ENCODE measurements at regions not wholly inside any gene's neighbourhood (a gene's known extent, or its start where the extent isn't known, plus 50 kb on each side); places are given as distances from the start of the nearest gene placed in this dataset.

DNA sequence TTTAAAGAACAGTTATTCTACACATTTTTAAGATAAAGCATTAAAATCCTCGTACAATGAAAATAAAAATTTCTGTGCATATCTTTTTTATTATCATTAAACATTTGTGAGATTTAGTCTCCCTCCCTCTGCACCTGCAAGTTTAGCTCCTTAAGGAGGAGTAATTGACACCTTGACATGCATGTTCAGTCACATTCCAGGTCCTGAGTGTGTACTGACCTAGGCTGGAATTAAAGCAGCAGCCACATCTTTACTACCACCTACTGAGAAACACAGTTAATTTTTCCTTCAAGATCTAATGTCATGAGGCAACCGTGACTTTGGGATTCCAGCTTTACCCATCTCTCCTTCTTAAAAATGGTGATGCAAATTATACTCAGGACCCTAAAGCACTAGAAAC, 123.1 kb upstream of the FREM2 start:
- Mint-ChIP-seq H3K4me1 (no peaks in the 10 kb centered on the region), H3K27me3 (peaks cover 0 to 18% (median 0%) of the 10 kb centered on the region in 5 donors), H3K4me3 (no peak overlapping the region), H3K36me3 (peaks cover 0 to under 1% (median 0%) of the 10 kb centered on the region in 5 donors), H3K9me3 (peaks cover 0 to 9% (median 1%) of the 10 kb centered on the region in 11 donors), H3K27ac (no peak overlapping the region)
- POLR2A ChIA-PET, result no interaction called here
- CTCF ChIA-PET, result no interaction called here
- no peaks in the 10 kb centered on the region for H3K36me3 ChIP-seq (ENCODE audit: control insufficient read depth in 2 of 3, insufficient read depth in 3 of 3, low read length in 3 of 3)
- H3K27ac ChIP-seq (ENCODE audit: low read depth, low read length), result no peak overlapping the region
- no peak for ATAC-seq
- intact Hi-C loops (cut with micrococcal nuclease), result no loop called here
- DNase-seq, result no peak
- H3K4me3 ChIP-seq (ENCODE audit: low read length), result no peak overlapping the region
- no peaks in the 10 kb centered on the region for H3K9me3 ChIP-seq (ENCODE audit: control insufficient read depth in 2 of 3, low read length in 3 of 3)
- H3K4me1 ChIP-seq (ENCODE audit: control insufficient read depth in 2 of 2, insufficient read depth in 2 of 2, low read length in 2 of 2), result no peaks in the 10 kb centered on the region
- H3K27me3 ChIP-seq (ENCODE audit: control insufficient read depth in 2 of 2, insufficient read depth in 2 of 2, low read length in 2 of 2), result no peaks in the 10 kb centered on the region

GRCh38 chr13:38564256-38565150, 122.4 kb upstream of the FREM2 start:
- Mint-ChIP-seq H3K27me3 (peaks cover 0 to 21% (median 0%) of the 10 kb centered on the region in 5 donors), H3K27ac (no peak overlapping the region), H3K4me1 (no peaks in the 10 kb centered on the region), H3K36me3 (peaks cover 0 to 3% (median 0%) of the 10 kb centered on the region in 5 donors), H3K9me3 (peaks cover 0 to 9% (median 2%) of the 10 kb centered on the region in 11 donors), H3K4me3 (no peak overlapping the region)
- Histone ChIP-seq H3K27me3 (ENCODE audit: control insufficient read depth in 2 of 2, insufficient read depth in 2 of 2, low read length in 2 of 2) (no peaks in the 10 kb centered on the region), H3K36me3 (ENCODE audit: control insufficient read depth in 2 of 3, insufficient read depth in 3 of 3, low read length in 3 of 3) (no peaks in the 10 kb centered on the region), H3K4me1 (ENCODE audit: control insufficient read depth in 2 of 2, insufficient read depth in 2 of 2, low read length in 2 of 2) (no peaks in the 10 kb centered on the region), H3K4me3 (ENCODE audit: low read length) (no peak overlapping the region), H3K9me3 (ENCODE audit: control insufficient read depth in 2 of 3, low read length in 3 of 3) (no peaks in the 10 kb centered on the region), H3K27ac (ENCODE audit: low read depth, low read length) (no peak overlapping the region)
- DNase-seq, result no peak
- ChIA-PET CTCF (no interaction called here), POLR2A (no interaction called here)
- no peak for ATAC-seq
- intact Hi-C loops (cut with micrococcal nuclease), result no loop called here

- Mint-ChIP-seq H3K9me3 (peaks cover 0 to 21% (median 3%) of the 10 kb centered on the region in 11 donors), H3K4me1 (no peaks in the 10 kb centered on the region), H3K36me3 (peaks cover 0 to 3% (median 0%) of the 10 kb centered on the region in 5 donors), H3K4me3 (no peak overlapping the region), H3K27ac (no peak overlapping the region), H3K27me3 (peaks cover 0 to 30% (median 0%) of the 10 kb centered on the region in 5 donors)
- no peak for ATAC-seq
- H3K27me3 ChIP-seq (ENCODE audit: control insufficient read depth in 2 of 2, insufficient read depth in 2 of 2, low read length in 2 of 2), result no peaks in the 10 kb centered on the region
- POLR2A ChIA-PET, result no interaction called here
- H3K4me1 ChIP-seq (ENCODE audit: control insufficient read depth in 2 of 2, insufficient read depth in 2 of 2, low read length in 2 of 2), result no peaks in the 10 kb centered on the region
- no peak overlapping the region for H3K27ac ChIP-seq (ENCODE audit: low read depth, low read length)
- intact Hi-C loops (cut with micrococcal nuclease), result no loop called here
- CTCF ChIA-PET, result no interaction called here
- no peak for DNase-seq
- H3K4me3 ChIP-seq (ENCODE audit: low read length), result no peak overlapping the region
- H3K36me3 ChIP-seq (ENCODE audit: control insufficient read depth in 2 of 3, insufficient read depth in 3 of 3, low read length in 3 of 3), result no peaks in the 10 kb centered on the region
- H3K9me3 ChIP-seq (ENCODE audit: control insufficient read depth in 2 of 3, low read length in 3 of 3), result no peaks in the 10 kb centered on the region
Measured at GRCh38 chr13:38566023-38566422, 120.9 kb upstream of the FREM2 start.

DNA sequence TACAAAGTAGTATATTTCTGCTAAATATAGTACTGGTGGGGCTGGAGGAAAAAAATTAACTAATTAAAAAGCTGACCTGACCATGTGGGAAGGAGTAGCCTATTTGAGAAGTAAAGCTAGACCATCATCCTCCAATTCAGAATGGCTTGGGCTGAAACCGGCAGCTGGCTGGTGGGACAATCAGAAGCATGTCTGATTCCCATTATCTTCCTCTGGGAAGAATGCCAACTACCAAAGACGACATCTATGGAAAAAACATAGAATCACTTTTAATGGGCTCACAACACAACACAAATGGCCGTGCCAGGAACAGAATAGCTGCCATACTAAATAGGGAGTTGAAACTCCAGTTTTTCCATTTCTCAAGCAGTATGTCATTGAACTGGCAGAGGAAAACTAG, 120.4 kb upstream of the FREM2 start:
- H3K9me3 ChIP-seq (ENCODE audit: control insufficient read depth in 2 of 3, low read length in 3 of 3), result no peaks in the 10 kb centered on the region
- no peak overlapping the region for H3K4me3 ChIP-seq (ENCODE audit: low read length)
- intact Hi-C loops (cut with micrococcal nuclease), result no loop called here
- H3K27ac ChIP-seq (ENCODE audit: low read depth, low read length), result no peak overlapping the region
- Mint-ChIP-seq H3K27ac (no peak overlapping the region), H3K4me3 (no peak overlapping the region), H3K4me1 (no peaks in the 10 kb centered on the region), H3K36me3 (peaks cover 0 to 3% (median 0%) of the 10 kb centered on the region in 5 donors), H3K9me3 (peaks cover 0 to 22% (median 2%) of the 10 kb centered on the region in 11 donors), H3K27me3 (peaks cover 0 to 30% (median 0%) of the 10 kb centered on the region in 5 donors)
- H3K4me1 ChIP-seq (ENCODE audit: control insufficient read depth in 2 of 2, insufficient read depth in 2 of 2, low read length in 2 of 2), result no peaks in the 10 kb centered on the region
- H3K36me3 ChIP-seq (ENCODE audit: control insufficient read depth in 2 of 3, insufficient read depth in 3 of 3, low read length in 3 of 3), result no peaks in the 10 kb centered on the region
- no peak for ATAC-seq
- no peaks in the 10 kb centered on the region for H3K27me3 ChIP-seq (ENCODE audit: control insufficient read depth in 2 of 2, insufficient read depth in 2 of 2, low read length in 2 of 2)
- ChIA-PET CTCF (no interaction called here), POLR2A (no interaction called here)
- no peak for DNase-seq

DNA sequence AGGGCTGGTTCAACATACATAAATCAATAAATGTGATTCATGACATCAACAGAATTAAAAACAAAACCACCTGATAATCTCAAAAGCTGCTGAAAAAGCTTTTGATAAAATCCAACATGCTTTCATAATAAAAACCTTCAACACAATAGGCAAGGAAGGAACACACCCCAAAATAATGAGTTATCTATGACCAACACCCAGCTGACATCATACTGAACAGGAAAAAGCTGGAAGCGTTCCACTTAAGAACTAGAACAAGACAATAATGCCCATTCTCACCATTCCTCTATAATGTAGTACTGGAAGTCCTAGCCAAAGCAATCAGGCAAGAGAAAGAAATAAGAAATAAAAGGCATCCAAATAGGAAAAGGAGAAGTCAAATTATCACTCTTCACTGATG, 116.2 kb upstream of the FREM2 start:
- ChIA-PET CTCF (no interaction called here), POLR2A (no interaction called here)
- ATAC-seq (no peak), DNase-seq (no peak)
- no peaks in the 10 kb centered on the region for H3K4me1 ChIP-seq (ENCODE audit: control insufficient read depth in 2 of 2, insufficient read depth in 2 of 2, low read length in 2 of 2)
- H3K9me3 Mint-ChIP-seq, result peaks cover 0 to 22% (median 0%) of the 10 kb centered on the region in 11 donors
- peaks cover 0 to 3% (median 0%) of the 10 kb centered on the region in 5 donors for H3K36me3 Mint-ChIP-seq
- no peak overlapping the region for H3K27ac Mint-ChIP-seq
- intact Hi-C loops (cut with micrococcal nuclease), result no loop called here
- H3K9me3 ChIP-seq (ENCODE audit: control insufficient read depth in 2 of 3, low read length in 3 of 3), result no peaks in the 10 kb centered on the region
- no peaks in the 10 kb centered on the region for H3K27me3 ChIP-seq (ENCODE audit: control insufficient read depth in 2 of 2, insufficient read depth in 2 of 2, low read length in 2 of 2)
- H3K4me3 ChIP-seq (ENCODE audit: low read length), result no peak overlapping the region
- H3K4me1 Mint-ChIP-seq, result no peaks in the 10 kb centered on the region
- no peak overlapping the region for H3K27ac ChIP-seq (ENCODE audit: low read depth, low read length)
- H3K27me3 Mint-ChIP-seq, result peaks cover 0 to 16% (median 0%) of the 10 kb centered on the region in 5 donors
- H3K4me3 Mint-ChIP-seq, result no peak overlapping the region
- no peaks in the 10 kb centered on the region for H3K36me3 ChIP-seq (ENCODE audit: control insufficient read depth in 2 of 3, insufficient read depth in 3 of 3, low read length in 3 of 3)

DNA sequence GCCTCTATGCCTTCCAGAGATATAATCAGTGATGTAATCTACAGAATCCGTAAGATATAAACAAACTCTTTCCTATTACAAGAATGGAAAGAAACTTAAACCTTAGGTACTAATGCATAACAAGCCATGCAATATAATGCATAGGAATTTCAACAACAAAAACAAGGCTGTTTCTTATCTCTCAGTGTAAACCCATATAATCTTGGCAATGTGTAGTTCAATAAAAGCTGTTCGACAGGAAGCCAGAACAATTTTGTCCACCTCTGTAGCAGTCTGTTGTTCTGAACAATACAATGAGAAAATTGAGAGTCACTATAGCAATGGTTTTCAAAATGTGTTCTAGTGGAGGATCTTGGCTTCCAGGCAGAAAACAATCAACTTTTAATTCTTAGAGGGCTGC, 111.5 kb upstream of the FREM2 start:
- no peaks in the 10 kb centered on the region for H3K27me3 ChIP-seq (ENCODE audit: control insufficient read depth in 2 of 2, insufficient read depth in 2 of 2, low read length in 2 of 2)
- H3K27ac ChIP-seq (ENCODE audit: low read depth, low read length), result no peak overlapping the region
- Mint-ChIP-seq H3K4me1 (no peaks in the 10 kb centered on the region), H3K27ac (no peak overlapping the region), H3K4me3 (no peak overlapping the region), H3K27me3 (peaks cover 0 to 5% (median under 1%) of the 10 kb centered on the region in 5 donors), H3K36me3 (no peaks in the 10 kb centered on the region), H3K9me3 (peaks cover 0 to 8% (median 0%) of the 10 kb centered on the region in 11 donors)
- no peak overlapping the region for H3K4me3 ChIP-seq (ENCODE audit: low read length)
- intact Hi-C loops (cut with micrococcal nuclease), result no loop called here
- H3K36me3 ChIP-seq (ENCODE audit: control insufficient read depth in 2 of 3, insufficient read depth in 3 of 3, low read length in 3 of 3), result no peaks in the 10 kb centered on the region
- DNase-seq (no peak), ATAC-seq (no peak)
- H3K4me1 ChIP-seq (ENCODE audit: control insufficient read depth in 2 of 2, insufficient read depth in 2 of 2, low read length in 2 of 2), result no peaks in the 10 kb centered on the region
- ChIA-PET CTCF (no interaction called here), POLR2A (no interaction called here)
- H3K9me3 ChIP-seq (ENCODE audit: control insufficient read depth in 2 of 3, low read length in 3 of 3), result no peaks in the 10 kb centered on the region

DNA sequence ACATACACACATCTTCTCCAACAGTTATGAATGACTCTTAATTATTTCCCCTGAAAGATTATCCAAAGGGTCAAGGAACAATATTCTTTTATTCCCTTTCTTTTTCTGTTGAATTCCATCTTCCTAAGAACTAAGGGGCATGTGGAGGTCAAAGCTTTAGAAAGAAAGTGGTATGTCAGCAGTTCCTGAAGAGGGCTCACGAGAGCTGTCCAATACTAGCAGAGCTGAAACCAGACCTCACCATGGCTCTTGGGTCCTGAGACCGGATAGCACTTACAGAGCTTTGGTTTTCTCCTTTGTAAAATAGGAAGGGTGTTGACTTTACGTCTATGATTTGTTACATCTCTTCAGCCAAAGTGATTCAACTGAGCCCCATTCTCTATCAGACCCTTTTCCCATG, 109.8 kb upstream of the FREM2 start:
- ChIA-PET CTCF (no interaction called here), POLR2A (no interaction called here)
- peaks cover 0 to 5% (median 0%) of the 10 kb centered on the region in 5 donors for H3K27me3 Mint-ChIP-seq
- no peaks in the 10 kb centered on the region for H3K27me3 ChIP-seq (ENCODE audit: control insufficient read depth in 2 of 2, insufficient read depth in 2 of 2, low read length in 2 of 2)
- H3K9me3 Mint-ChIP-seq, result peaks cover 0 to 2% (median 0%) of the 10 kb centered on the region in 11 donors
- H3K4me1 ChIP-seq (ENCODE audit: control insufficient read depth in 2 of 2, insufficient read depth in 2 of 2, low read length in 2 of 2), result no peaks in the 10 kb centered on the region
- no peak overlapping the region for H3K27ac Mint-ChIP-seq
- H3K4me1 Mint-ChIP-seq, result no peaks in the 10 kb centered on the region
- H3K27ac ChIP-seq (ENCODE audit: low read depth, low read length), result no peak overlapping the region
- no peaks in the 10 kb centered on the region for H3K9me3 ChIP-seq (ENCODE audit: control insufficient read depth in 2 of 3, low read length in 3 of 3)
- no peak for ATAC-seq
- no peak overlapping the region for H3K4me3 ChIP-seq (ENCODE audit: low read length)
- intact Hi-C loops (cut with micrococcal nuclease), result no loop called here
- no peaks in the 10 kb centered on the region for H3K36me3 Mint-ChIP-seq
- no peak overlapping the region for H3K4me3 Mint-ChIP-seq
- no peaks in the 10 kb centered on the region for H3K36me3 ChIP-seq (ENCODE audit: control insufficient read depth in 2 of 3, insufficient read depth in 3 of 3, low read length in 3 of 3)
- DNase-seq, result no peak
